ENCODE measurements at regions not wholly inside any gene's neighbourhood (a gene's known extent, or its start where the extent isn't known, plus 50 kb on each side); places are given as distances from the start of the nearest gene placed in this dataset.
A peak's percentile ranks its signal among the peaks of the same experiment; 100 is the strongest.

DNA sequence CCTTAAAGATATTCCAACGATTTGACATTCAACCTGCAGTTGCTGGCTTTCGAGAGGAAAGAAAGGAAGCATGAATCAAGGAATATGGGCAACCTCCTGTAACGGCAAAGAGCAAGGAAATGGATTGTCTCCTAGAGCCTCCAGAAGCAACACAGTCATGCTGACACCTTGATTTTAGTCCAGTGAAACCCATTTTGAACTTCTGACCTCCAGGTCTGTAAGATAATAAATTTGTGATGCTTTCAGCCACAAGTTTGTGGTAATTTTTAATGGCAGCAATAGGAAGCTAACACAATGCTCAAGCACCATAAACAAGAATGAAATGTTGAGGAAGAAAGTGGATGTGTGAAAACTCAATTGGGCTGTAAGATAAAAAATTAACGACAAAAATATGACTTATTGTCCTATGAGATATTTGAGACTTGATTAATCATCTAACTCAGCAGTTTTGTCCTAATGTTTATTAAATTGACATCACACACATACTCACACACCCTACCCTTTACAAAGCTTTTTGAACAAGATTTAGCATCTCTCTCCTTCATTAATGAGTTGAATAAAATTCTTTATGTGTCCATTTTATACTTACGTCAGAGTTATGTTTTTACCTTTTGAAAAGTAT, 857.2 kb upstream of the INTU start:
- Mint-ChIP-seq H3K27ac (no peak overlapping the region), H3K9me3 (no peaks in the 10 kb centered on the region), H3K27me3 (ENCODE audit: low read depth) (no peaks in the 10 kb centered on the region), H3K4me3 (no peak overlapping the region), H3K4me1 (peaks cover 11% of the 10 kb centered on the region), H3K36me3 (no peaks in the 10 kb centered on the region)
- TF ChIP-seq, protein P1, sequence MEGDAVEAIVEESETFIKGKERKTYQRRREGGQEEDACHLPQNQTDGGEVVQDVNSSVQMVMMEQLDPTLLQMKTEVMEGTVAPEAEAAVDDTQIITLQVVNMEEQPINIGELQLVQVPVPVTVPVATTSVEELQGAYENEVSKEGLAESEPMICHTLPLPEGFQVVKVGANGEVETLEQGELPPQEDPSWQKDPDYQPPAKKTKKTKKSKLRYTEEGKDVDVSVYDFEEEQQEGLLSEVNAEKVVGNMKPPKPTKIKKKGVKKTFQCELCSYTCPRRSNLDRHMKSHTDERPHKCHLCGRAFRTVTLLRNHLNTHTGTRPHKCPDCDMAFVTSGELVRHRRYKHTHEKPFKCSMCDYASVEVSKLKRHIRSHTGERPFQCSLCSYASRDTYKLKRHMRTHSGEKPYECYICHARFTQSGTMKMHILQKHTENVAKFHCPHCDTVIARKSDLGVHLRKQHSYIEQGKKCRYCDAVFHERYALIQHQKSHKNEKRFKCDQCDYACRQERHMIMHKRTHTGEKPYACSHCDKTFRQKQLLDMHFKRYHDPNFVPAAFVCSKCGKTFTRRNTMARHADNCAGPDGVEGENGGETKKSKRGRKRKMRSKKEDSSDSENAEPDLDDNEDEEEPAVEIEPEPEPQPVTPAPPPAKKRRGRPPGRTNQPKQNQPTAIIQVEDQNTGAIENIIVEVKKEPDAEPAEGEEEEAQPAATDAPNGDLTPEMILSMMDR (IDR thresholded peaks at IDR 0.05; ENCODE audit: unreplicated experiment), result no peak
- no peak for DNase-seq (ENCODE audit: low spot score in 2 of 2, unreplicated experiment in 2 of 2)

DNA sequence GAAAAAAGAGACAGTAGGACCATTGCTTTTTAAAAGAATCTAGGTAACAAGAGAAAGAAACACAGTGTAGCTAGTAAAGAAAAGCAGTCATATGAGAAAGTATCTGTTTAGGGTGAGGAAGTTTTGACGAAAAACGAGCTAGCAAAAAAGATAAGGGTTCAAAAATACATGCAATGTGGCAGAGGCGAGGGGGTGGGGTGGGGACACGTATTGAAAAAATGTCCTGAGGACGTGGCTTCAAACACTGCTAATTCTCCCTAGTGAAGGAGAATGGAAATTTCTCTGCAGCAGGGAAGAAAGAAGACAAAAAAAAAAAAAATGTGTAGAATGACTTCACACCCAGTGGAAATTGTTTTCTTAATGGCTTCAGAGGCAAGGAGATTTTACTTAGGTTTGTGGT, 856.4 kb upstream of the INTU start:
- DNase-seq (ENCODE audit: low spot score in 2 of 2, unreplicated experiment in 2 of 2), result no peak
- Mint-ChIP-seq H3K9me3 (no peaks in the 10 kb centered on the region), H3K27ac (peak overlapping the region; percentile 32), H3K4me1 (peaks cover 11% of the 10 kb centered on the region), H3K27me3 (ENCODE audit: low read depth) (no peaks in the 10 kb centered on the region), H3K36me3 (no peaks in the 10 kb centered on the region), H3K4me3 (no peak overlapping the region)
- TF ChIP-seq, protein P1 (IDR thresholded peaks at IDR 0.05; ENCODE audit: unreplicated experiment), result no peak

DNA sequence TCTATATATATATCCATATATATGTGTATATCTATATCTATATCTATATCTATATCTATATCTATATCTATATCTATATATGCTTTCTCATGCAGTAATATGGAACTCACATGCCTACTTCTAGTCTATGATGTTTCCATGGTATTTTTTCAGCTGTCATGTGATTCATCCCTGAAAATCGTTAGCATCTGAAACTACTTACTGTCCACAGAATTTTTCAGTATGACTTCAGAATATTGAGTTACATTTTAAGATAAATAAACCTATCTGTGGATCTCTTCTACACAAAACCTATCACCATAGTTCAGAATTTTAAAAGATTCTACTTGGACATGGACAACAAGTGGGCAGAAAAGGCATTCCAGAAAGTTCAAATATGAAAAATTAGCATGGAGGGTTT, 855.1 kb upstream of the INTU start:
- Mint-ChIP-seq H3K27me3 (ENCODE audit: low read depth) (no peaks in the 10 kb centered on the region), H3K9me3 (no peaks in the 10 kb centered on the region), H3K27ac (no peak overlapping the region), H3K4me1 (peaks cover 11% of the 10 kb centered on the region), H3K36me3 (no peaks in the 10 kb centered on the region), H3K4me3 (no peak overlapping the region)
- TF ChIP-seq, protein P1 (IDR thresholded peaks at IDR 0.05; ENCODE audit: unreplicated experiment), result no peak
- DNase-seq (ENCODE audit: low spot score in 2 of 2, unreplicated experiment in 2 of 2), result no peak

DNA sequence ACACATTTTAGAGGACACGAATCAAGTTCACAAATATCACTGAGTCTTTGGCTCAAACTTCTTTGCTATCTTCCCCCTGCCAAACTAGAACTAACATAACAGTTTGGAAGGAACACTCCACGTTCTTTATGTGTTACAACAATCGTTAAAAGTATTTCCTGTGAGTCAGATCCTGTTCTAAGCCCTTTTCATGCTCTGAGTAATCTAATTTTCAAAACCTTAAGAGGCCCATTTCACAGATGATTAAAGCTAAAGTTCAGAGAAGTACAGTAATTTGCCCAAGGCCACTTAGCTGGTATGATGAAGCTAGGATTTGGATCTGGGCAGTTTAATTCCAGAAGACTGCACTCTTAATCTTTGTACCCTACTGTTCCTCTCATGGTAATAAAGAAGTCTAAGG, 854.4 kb upstream of the INTU start:
- Mint-ChIP-seq H3K4me3 (no peak overlapping the region), H3K9me3 (no peaks in the 10 kb centered on the region), H3K27ac (no peak overlapping the region), H3K36me3 (no peaks in the 10 kb centered on the region), H3K27me3 (ENCODE audit: low read depth) (no peaks in the 10 kb centered on the region), H3K4me1 (peaks cover 11% of the 10 kb centered on the region)
- DNase-seq (ENCODE audit: low spot score in 2 of 2, unreplicated experiment in 2 of 2), result no peak
- TF ChIP-seq, protein P1 (IDR thresholded peaks at IDR 0.05; ENCODE audit: unreplicated experiment), result no peak

DNA sequence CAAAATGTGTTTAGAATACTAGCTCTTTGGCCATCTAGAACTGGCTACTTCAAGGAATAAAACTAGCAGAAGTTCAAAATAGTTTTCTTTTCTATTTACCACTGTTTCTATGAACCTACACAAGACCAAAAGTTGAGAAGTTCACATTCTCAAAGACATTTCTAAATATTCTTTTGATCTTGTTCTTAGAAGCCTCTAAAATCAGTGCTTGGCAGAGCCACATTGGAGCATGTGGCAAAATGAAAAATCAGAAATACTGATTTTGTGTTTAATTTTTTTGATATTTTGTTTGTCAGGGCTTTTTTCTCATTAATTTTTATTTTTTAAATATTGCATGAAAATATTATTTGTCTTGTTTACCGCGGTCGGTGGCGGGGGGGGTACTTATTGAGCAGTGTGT, 853.8 kb upstream of the INTU start:
- TF ChIP-seq, protein P1 (IDR thresholded peaks at IDR 0.05; ENCODE audit: unreplicated experiment), result no peak
- DNase-seq (ENCODE audit: low spot score in 2 of 2, unreplicated experiment in 2 of 2), result no peak
- peaks cover 11% of the 10 kb centered on the region for H3K4me1 Mint-ChIP-seq
- H3K9me3 Mint-ChIP-seq, result no peaks in the 10 kb centered on the region
- H3K4me3 Mint-ChIP-seq, result no peak overlapping the region
- no peak overlapping the region for H3K27ac Mint-ChIP-seq
- no peaks in the 10 kb centered on the region for H3K27me3 Mint-ChIP-seq (ENCODE audit: low read depth)
- no peaks in the 10 kb centered on the region for H3K36me3 Mint-ChIP-seq
